ENCODE measurements at regions not wholly inside any gene's neighbourhood (a gene's known extent, or its start where the extent isn't known, plus 50 kb on each side); places are given as distances from the start of the nearest gene placed in this dataset.

- DNase-seq = no peak
Measured at GRCh38 chr2:234673961-234674759, 177.3 kb upstream of the ARL4C start.

- no peak for DNase-seq
Measured at GRCh38 chr2:234673501-234673900, 176.6 kb upstream of the ARL4C start.

- DNase-seq = no peak
Measured at GRCh38 chr2:234672498-234673150, 175.7 kb upstream of the ARL4C start.

- no peak for DNase-seq
Measured at GRCh38 chr2:234671716-234672115, 174.8 kb upstream of the ARL4C start.

- DNase-seq = no peak
Measured at GRCh38 chr2:234671231-234671630, 174.3 kb upstream of the ARL4C start.

- DNase-seq = no peak
Measured at GRCh38 chr2:234670806-234671205, 173.9 kb upstream of the ARL4C start.

- no peak for DNase-seq
Measured at GRCh38 chr2:234670052-234670451, 173.2 kb upstream of the ARL4C start.

- no peak for DNase-seq
Measured at GRCh38 chr2:234669621-234670020, 172.7 kb upstream of the ARL4C start.

GRCh38 chr2:234669001-234669400, 172.1 kb upstream of the ARL4C start:
- no peak for DNase-seq

GRCh38 chr2:234666911-234667310, 170.0 kb upstream of the ARL4C start:
- no peak for DNase-seq

- no peak for DNase-seq
Measured at GRCh38 chr2:234665304-234665703, 168.4 kb upstream of the ARL4C start.

GRCh38 chr2:234661849-234662248, 165.0 kb upstream of the ARL4C start:
- no peak for DNase-seq

- no peak for DNase-seq
Measured at GRCh38 chr2:234661175-234661574, 164.3 kb upstream of the ARL4C start.

- no peak for DNase-seq
Measured at GRCh38 chr2:234655706-234656105, 158.8 kb upstream of the ARL4C start.

- no peak for DNase-seq
Measured at GRCh38 chr2:234650911-234651310, 154.0 kb upstream of the ARL4C start.

GRCh38 chr2:234649951-234650350, 153.1 kb upstream of the ARL4C start:
- DNase-seq = no peak

- DNase-seq = no peak
Measured at GRCh38 chr2:234643407-234643806, 146.5 kb upstream of the ARL4C start.

- DNase-seq = no peak
Measured at GRCh38 chr2:234641086-234641485, 144.2 kb upstream of the ARL4C start.

- no peak for DNase-seq
Measured at GRCh38 chr2:234640657-234641056, 143.8 kb upstream of the ARL4C start.

GRCh38 chr2:234638966-234639365, 142.1 kb upstream of the ARL4C start:
- DNase-seq = no peak

GRCh38 chr2:234635284-234635683, 138.4 kb upstream of the ARL4C start:
- DNase-seq = no peak

- DNase-seq = no peak
Measured at GRCh38 chr2:234633581-234634230, 136.8 kb upstream of the ARL4C start.

GRCh38 chr2:234632527-234633391, 135.9 kb upstream of the ARL4C start:
- no peak for DNase-seq

Measured in CD4-positive, alpha-beta T cell treated with Interleukin-4 for 4 hours (primary cell).